Sigmoid colon (tissue), 6 donors: ENCODE measurements at regions not wholly inside any gene's neighbourhood (a gene's known extent, or its start where the extent isn't known, plus 50 kb on each side); places are given as distances from the start of the nearest gene placed in this dataset.

Experiments used
- DNase-seq: peaks from one replicate; pipeline ENCODE4 v3.0.0-alpha.2; 2019
- H3K27ac ChIP-seq, 4 donors: fragments of 200-600 bp; sonication (generic); one replicate each; pipeline ENCODE4 v1.5.1; 2016 to 2019; ENCODE audit warnings: mild to moderate bottlenecking in 1 of 4
- H3K27me3 ChIP-seq, 3 donors: fragments of 200-600 bp; sonication (generic); one replicate each; pipeline ENCODE4 v1.5.1; 2019; ENCODE audit warnings: mild to moderate bottlenecking in 1 of 3
- H3K36me3 ChIP-seq, 4 donors: fragments of 200-600 bp; sonication (generic); one replicate each; pipeline ENCODE4 v1.5.1; 2016 to 2019
- H3K4me1 ChIP-seq, 4 donors: fragments of 200-600 bp; sonication (generic); one replicate each; pipeline ENCODE4 v1.5.1; 2017 to 2019
- H3K4me3 ChIP-seq, 4 donors: fragments of 200-600 bp; sonication (generic); one replicate each; pipeline ENCODE4 v1.5.1; 2017 to 2019; ENCODE audit warnings: mild to moderate bottlenecking in 2 of 4, moderate library complexity in 1 of 4
- H3K9me3 ChIP-seq, 4 donors: fragments of 200-600 bp in 3 of 4; sonication (generic) in 3 of 4; one replicate each; pipeline versions ENCODE4 v1.5.1 to v1.6.1; 2013 to 2019
- EP300 ChIP-seq, 4 donors: sonication (generic); formaldehyde crosslinking; IDR thresholded peaks; one replicate each; pipeline ENCODE4 v1.6.1; 2017; ENCODE audit warnings: antibody characterized with exemption in 4 of 4
- POLR2A ChIP-seq, 2 donors: fragments of 450-650 bp; IDR thresholded peaks; one replicate each; pipeline ENCODE4 v1.6.1; 2016; ENCODE audit warnings: antibody characterized with exemption in 2 of 2, mild to moderate bottlenecking in 2 of 2, moderate library complexity in 2 of 2
- POLR2AphosphoS5 ChIP-seq, 4 donors: sonication (generic); formaldehyde crosslinking; IDR thresholded peaks; one replicate each; pipeline ENCODE4 v1.6.1; 2017; ENCODE audit warnings: antibody characterized with exemption in 4 of 4
- WGBS, 2 donors: extraction: QIAGEN DNeasy Blood & Tissue Kit; methylation state at CpG; one replicate each; pipeline ENCODE4 v1.1.7; 2013; 5-methylcytosine and 5-hydroxymethylcytosine counted together
- intact Hi-C: fragments of 100-400 bp; cut with DNase I; formaldehyde crosslinking; loops from one replicate; pipeline ENCODE4 v1.15.1; 2023
- TF ChIP-seq, protein P1 (sequence below), 4 experiments: fragments of 450-650 bp in 3 of 4; fragments of 200-600 bp in 1 of 4; IDR thresholded peaks; one replicate each; pipeline ENCODE4 v1.5.1; 2016 to 2019; ENCODE audit warnings: antibody characterized with exemption in 4 of 4, mild to moderate bottlenecking in 3 of 4, moderate library complexity in 2 of 4
- donor health status: healthy with polysubstance abuse.
- donor health status: healthy.

DNA sequence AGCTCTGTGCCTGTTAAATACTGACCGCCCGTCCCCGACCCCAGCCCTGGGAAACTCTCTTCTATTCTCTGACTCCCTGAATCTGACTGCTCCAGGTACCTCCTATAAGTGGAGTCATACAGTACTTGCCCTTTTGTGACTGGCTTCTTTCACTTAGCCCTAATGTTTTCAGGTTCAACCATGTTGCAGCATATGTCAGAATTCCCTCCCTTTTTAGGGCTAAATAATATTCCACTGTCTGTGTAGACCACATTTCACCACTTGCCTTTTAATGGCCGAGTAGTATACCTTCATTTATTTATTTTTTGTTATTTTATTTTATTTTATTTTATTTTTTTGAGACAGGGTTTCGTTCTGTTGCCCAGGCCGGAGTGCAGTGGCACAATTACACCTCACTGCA, 96.1 kb upstream of the SLC22A11 start:
- intact Hi-C loops: no loop called here
- Histone ChIP-seq H3K36me3 (no peaks in the 10 kb centered on the region), H3K27ac (no peak overlapping the region), H3K4me3 (no peak overlapping the region), H3K4me1 (no peaks in the 10 kb centered on the region), H3K9me3 (no peaks in the 10 kb centered on the region), H3K27me3 (no peaks in the 10 kb centered on the region)
- 85 to 91% methylated on average over 6 of the region's 6 CpGs for WGBS, 2 donors
- TF ChIP-seq, protein P1, sequence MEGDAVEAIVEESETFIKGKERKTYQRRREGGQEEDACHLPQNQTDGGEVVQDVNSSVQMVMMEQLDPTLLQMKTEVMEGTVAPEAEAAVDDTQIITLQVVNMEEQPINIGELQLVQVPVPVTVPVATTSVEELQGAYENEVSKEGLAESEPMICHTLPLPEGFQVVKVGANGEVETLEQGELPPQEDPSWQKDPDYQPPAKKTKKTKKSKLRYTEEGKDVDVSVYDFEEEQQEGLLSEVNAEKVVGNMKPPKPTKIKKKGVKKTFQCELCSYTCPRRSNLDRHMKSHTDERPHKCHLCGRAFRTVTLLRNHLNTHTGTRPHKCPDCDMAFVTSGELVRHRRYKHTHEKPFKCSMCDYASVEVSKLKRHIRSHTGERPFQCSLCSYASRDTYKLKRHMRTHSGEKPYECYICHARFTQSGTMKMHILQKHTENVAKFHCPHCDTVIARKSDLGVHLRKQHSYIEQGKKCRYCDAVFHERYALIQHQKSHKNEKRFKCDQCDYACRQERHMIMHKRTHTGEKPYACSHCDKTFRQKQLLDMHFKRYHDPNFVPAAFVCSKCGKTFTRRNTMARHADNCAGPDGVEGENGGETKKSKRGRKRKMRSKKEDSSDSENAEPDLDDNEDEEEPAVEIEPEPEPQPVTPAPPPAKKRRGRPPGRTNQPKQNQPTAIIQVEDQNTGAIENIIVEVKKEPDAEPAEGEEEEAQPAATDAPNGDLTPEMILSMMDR (IDR thresholded peaks at IDR 0.05): no peak
- TF ChIP-seq POLR2AphosphoS5 (IDR thresholded peaks at IDR 0.05) (no peak), EP300 (IDR thresholded peaks at IDR 0.05) (no peak), POLR2A (IDR thresholded peaks at IDR 0.05) (no peak)
- peak; percentile 1 for DNase-seq

DNA sequence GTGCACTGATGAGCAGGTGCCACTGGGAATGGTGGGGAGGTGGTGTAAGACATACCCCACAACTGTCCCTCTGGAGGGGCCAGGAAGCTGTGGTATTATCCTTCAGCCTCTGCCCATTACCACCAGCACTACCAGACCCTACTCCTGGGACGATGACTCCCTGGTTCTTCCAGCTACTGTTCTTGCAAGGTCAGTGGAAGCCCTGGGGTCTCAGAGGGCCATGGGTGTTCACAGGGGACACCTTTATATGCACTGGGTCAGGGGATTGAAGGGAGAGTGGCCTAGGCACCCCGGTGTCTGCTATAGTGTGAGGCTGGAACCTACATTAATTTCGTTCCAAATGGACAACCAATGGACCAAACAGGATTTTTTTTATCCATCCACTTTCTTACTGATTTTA, 94.7 kb upstream of the SLC22A11 start:
- DNase-seq: peak; percentile 32
- 84 to 94% methylated on average over 3 of the region's 3 CpGs for WGBS, 2 donors
- Histone ChIP-seq H3K4me1 (no peaks in the 10 kb centered on the region), H3K36me3 (no peaks in the 10 kb centered on the region), H3K9me3 (no peaks in the 10 kb centered on the region), H3K4me3 (no peak overlapping the region), H3K27me3 (no peaks in the 10 kb centered on the region), H3K27ac (no peak overlapping the region)
- intact Hi-C loops: no loop called here
- TF ChIP-seq EP300 (IDR thresholded peaks at IDR 0.05): no peak
- TF ChIP-seq, protein P1 (IDR thresholded peaks at IDR 0.05): no peak
- TF ChIP-seq POLR2AphosphoS5 (IDR thresholded peaks at IDR 0.05): no peak
- no peak for TF ChIP-seq POLR2A (IDR thresholded peaks at IDR 0.05)

DNA sequence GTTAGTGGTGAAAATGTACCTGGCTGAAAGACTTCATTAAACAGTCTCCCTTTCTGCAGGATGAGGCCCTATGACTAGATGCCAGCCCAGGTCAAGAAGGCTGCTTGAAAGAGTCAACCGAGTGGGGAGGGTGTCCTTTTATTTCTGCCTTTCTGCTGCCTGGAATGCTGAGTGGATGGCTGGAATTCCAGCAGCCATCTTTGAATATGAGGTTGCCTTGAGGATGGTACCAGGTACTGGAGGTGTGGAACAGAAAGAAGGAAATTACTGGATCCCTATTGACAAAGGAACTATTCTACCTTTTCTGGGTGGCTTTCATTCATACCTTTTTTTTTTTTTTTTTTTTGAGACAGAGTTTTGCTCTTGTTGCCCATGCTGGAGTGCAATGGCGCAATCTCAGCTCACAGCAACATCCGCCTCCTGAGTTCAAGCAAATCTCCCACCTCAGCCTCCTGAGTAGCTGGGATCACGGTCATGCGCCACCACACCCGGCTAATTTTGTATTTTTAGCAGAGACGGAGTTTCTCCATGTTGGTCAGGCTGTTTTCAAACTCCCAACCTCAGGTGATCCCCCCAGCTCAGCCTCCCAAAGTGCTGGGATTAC, 89.5 kb upstream of the SLC22A11 start:
- DNase-seq: peak; percentile 12
- H3K4me3 ChIP-seq: no peak overlapping the region
- no peaks in the 10 kb centered on the region for H3K4me1 ChIP-seq
- no peak for TF ChIP-seq POLR2A (IDR thresholded peaks at IDR 0.05)
- TF ChIP-seq POLR2AphosphoS5 (IDR thresholded peaks at IDR 0.05): no peak
- TF ChIP-seq, protein P1 (IDR thresholded peaks at IDR 0.05): no peak
- TF ChIP-seq EP300 (IDR thresholded peaks at IDR 0.05): no peak
- H3K36me3 ChIP-seq: no peaks in the 10 kb centered on the region
- WGBS, 2 donors: 94% methylated on average over 7 of the region's 7 CpGs
- H3K9me3 ChIP-seq: no peaks in the 10 kb centered on the region
- H3K27ac ChIP-seq: no peak overlapping the region
- intact Hi-C loops: no loop called here
- no peaks in the 10 kb centered on the region for H3K27me3 ChIP-seq

DNA sequence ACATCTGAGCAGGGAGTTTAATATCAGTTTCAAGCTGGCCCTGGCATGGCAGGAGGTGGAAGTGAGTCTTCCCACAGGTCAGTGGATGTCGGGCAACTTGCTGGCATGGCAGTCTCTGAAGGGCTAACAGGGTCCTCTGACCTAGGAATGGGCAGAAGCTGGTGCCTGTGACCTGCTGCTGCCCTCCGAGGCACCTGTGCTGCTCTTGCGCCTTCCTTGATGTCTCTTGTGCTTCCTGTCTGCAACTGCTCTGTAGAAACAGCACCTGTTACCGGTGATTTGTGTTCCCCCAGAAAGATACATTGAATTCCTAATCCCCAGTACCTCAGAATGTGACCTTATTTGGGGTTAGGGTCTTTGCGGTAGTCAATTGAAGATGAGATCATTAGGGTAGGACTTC, 86.5 kb upstream of the SLC22A11 start:
- H3K27ac ChIP-seq: no peak overlapping the region
- H3K9me3 ChIP-seq: no peaks in the 10 kb centered on the region
- no peaks in the 10 kb centered on the region for H3K36me3 ChIP-seq
- intact Hi-C loops: no loop called here
- no peak overlapping the region for H3K4me3 ChIP-seq
- peak; percentile 21 for DNase-seq
- no peaks in the 10 kb centered on the region for H3K27me3 ChIP-seq
- TF ChIP-seq POLR2AphosphoS5 (IDR thresholded peaks at IDR 0.05) (no peak), EP300 (IDR thresholded peaks at IDR 0.05) (no peak), POLR2A (IDR thresholded peaks at IDR 0.05) (no peak)
- TF ChIP-seq, protein P1 (IDR thresholded peaks at IDR 0.05): no peak
- 59 to 64% methylated on average over 5 of the region's 5 CpGs for WGBS, 2 donors
- no peaks in the 10 kb centered on the region for H3K4me1 ChIP-seq
